HFF-Myc (cell line): ENCODE measurements at regions not wholly inside any gene's neighbourhood (a gene's known extent, or its start where the extent isn't known, plus 50 kb on each side); places are given as distances from the start of the nearest gene placed in this dataset.

ENCODE experiments used
- DNase-seq: peaks from one replicate; pipeline ENCODE4 v3.0.0-alpha.2; 2011; ENCODE audit warnings: low read depth; ENCODE audit errors: extremely low read depth
- H3K4me3 ChIP-seq: replicated peaks from 2 replicates; pipeline ENCODE4 v1.5.1; 2011; ENCODE audit warnings: low read depth, mild to moderate bottlenecking, control low read depth, low read length
- TF ChIP-seq, protein P1 (sequence below): IDR thresholded peaks from 2 replicates; pipeline ENCODE4 v1.5.1; 2012; ENCODE audit warnings: mild to moderate bottlenecking, low read depth, low read length, control low read depth; ENCODE audit errors: missing control alignments

DNA sequence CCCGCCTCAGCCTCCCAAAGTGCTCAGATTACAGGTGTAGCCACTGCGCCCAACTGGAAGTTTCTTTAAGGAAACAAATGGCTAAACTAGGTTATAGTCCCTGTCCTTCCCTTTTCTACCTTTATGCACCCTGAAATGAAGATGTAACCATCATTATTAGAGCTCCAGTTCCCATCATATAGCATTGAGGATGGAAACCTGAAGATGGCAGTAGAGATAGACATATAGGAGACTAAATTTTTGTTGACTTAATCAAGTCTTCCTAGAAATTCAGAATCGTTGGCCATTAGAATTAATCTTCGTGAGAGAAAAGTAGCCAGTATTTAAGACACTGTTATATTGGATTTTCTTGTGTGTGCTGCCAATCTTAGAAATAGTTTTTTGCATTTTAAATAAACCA lies 1016.3 kb upstream of the NCAM2 start:
- DNase-seq = no peak
- no peak overlapping the region for H3K4me3 ChIP-seq
- TF ChIP-seq, protein P1, sequence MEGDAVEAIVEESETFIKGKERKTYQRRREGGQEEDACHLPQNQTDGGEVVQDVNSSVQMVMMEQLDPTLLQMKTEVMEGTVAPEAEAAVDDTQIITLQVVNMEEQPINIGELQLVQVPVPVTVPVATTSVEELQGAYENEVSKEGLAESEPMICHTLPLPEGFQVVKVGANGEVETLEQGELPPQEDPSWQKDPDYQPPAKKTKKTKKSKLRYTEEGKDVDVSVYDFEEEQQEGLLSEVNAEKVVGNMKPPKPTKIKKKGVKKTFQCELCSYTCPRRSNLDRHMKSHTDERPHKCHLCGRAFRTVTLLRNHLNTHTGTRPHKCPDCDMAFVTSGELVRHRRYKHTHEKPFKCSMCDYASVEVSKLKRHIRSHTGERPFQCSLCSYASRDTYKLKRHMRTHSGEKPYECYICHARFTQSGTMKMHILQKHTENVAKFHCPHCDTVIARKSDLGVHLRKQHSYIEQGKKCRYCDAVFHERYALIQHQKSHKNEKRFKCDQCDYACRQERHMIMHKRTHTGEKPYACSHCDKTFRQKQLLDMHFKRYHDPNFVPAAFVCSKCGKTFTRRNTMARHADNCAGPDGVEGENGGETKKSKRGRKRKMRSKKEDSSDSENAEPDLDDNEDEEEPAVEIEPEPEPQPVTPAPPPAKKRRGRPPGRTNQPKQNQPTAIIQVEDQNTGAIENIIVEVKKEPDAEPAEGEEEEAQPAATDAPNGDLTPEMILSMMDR = no peak

DNA sequence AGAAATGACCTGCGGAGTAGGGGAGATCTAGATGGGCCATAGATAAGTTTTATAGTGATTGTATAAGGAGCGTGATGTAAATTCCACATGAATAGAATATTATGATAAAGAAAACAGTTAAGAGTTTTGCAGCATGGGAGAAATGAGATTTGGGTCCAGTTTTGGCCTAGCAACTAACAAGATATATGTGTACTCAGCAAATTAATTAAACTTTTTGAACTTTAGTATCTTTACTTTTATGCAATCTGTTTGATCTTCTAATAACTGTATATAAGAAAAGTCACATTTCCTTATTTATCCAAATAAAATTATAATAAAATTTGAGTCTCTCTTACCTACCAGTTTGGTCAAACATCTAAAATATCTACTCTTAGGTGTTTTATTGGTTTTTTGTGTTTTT lies 1011.8 kb upstream of the NCAM2 start:
- DNase-seq = no peak
- TF ChIP-seq, protein P1 = no peak
- H3K4me3 ChIP-seq = no peak overlapping the region

DNA sequence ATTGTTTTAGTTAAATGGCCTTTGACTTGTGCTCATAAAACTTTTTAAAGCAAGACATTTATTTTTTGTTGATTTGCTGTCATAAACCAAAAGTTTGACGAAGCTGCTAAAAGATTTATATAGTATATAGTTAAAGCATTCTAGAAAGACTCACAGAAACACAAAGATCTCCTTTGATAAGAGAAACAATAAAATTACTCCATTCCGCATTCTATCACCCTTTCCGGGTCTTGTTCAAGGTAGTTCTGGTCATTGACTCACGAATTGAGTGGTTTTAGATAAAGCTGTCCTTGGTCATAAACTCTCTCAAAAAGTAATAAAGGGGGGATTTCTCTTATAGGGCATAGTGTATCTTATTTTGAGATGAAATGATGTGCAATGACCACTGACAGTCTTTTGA lies 1010.5 kb upstream of the NCAM2 start:
- DNase-seq = no peak
- no peak overlapping the region for H3K4me3 ChIP-seq
- TF ChIP-seq, protein P1 = no peak

DNA sequence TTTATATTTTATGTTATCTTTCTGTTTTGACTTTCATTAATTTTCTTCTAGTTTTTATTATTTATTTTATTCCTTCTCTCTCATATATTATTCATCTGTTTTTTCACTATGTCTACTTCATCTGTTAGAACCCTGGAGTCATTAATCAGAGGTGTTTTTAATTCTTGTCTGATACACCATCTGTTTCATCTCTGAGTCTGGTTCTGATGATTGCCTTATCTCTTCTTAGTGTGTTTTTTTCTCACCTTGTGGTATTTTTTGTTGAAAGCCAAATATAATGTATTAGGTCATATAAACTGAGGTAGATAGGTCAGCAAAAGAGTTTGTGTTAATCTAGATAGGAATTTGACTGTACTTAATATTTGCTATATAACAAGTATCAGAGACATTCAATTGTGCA lies 1005.7 kb upstream of the NCAM2 start:
- TF ChIP-seq, protein P1 = no peak
- DNase-seq = no peak
- H3K4me3 ChIP-seq = no peak overlapping the region

DNA sequence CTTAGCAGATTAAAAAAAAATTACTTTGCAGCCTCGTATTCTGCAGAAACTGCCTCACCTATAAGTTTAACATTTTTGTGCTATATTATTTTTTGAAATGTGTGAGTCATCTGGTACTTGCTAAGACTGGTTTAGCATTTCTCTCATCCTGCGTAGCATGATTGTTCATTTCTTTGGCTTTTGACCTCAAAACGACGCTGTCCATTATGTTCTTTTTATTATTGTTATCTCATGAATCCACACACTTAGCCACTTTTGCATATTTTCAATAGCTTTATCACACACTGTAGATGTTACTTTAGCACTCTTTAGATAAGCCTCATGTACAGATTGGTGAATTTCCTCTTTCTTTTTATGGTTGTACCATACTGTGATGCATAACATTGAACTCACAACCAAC lies 1004.9 kb upstream of the NCAM2 start:
- TF ChIP-seq, protein P1 = no peak
- H3K4me3 ChIP-seq = no peak overlapping the region
- DNase-seq = no peak

DNA sequence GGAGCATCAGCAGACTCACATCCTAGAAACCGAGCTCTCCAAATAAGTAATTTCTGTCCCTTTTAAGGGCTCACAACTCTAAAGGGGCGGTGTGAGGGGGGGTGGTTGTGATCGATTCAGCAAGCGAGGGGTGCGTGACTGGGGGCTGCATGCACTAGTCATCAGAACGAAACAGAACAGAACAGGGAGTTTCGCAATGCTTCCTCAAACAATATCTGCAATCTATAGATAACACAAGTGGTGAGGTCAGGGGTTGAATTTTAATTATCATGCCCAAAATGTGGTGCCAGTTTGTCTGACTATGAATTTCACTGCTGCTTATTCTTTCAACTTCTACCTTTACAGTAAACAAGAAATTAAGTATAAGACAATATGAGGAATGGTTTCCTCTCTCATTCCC lies 1003.0 kb upstream of the NCAM2 start:
- H3K4me3 ChIP-seq = no peak overlapping the region
- DNase-seq = no peak
- TF ChIP-seq, protein P1 = no peak

DNA sequence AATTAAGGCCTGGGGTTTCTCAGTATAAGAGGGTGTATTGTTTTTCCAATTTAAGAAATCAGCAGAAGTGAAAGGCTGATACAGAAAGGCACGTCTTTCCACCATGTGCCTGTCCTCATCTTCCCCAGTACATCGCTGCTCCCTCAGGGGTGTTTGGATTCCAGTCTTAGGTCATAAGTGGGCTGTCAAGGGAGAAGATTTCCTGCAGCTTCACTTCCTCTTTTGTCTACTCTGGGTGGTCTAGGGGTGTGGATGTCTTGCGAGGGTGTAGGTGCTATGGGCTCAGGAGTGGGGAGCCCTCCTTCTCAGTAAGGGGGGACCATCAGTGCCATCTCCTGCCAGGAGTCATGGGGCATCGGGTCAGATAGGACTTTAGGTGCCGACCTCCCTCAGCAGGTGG lies 999.8 kb upstream of the NCAM2 start:
- no peak overlapping the region for H3K4me3 ChIP-seq
- DNase-seq = no peak
- TF ChIP-seq, protein P1 = no peak
